ENCODE measurements at regions not wholly inside any gene's neighbourhood (a gene's known extent, or its start where the extent isn't known, plus 50 kb on each side); places are given as distances from the start of the nearest gene placed in this dataset.

DNA sequence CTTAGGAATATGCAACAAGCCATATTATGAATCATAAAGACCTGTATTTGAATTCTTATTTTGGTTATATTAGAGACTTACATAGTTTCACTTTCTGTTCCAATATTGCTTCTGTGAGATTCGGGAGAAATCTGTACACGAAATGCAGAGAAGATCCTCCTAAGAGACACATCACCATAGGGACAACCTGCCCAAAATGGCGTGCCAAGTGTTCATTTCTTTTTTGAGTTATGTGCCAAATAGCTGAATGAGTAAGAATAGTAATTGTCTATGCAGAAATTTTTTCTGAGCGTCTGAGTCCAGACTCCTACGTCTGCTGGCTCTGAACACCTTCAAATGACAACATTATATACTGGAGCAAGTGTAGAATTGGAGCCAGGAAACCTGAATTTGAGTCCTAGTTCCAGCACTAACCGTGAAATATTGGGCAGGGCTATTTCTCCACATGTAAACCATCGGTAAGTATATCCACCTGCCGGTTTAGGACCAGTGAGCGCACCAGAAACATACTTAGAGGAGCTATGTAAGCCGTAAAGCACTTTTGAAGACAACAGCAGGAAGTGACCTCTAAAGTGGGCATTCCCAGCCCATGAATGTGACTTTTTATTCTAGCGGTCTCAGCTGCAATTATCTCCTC, 163.9 kb upstream of the DMRT1 start (continued):
- TF ChIP-seq ELK4 (IDR thresholded peaks at IDR 0.05; ENCODE audit: borderline replicate concordance, low read depth, low read length), result no peak

DNA sequence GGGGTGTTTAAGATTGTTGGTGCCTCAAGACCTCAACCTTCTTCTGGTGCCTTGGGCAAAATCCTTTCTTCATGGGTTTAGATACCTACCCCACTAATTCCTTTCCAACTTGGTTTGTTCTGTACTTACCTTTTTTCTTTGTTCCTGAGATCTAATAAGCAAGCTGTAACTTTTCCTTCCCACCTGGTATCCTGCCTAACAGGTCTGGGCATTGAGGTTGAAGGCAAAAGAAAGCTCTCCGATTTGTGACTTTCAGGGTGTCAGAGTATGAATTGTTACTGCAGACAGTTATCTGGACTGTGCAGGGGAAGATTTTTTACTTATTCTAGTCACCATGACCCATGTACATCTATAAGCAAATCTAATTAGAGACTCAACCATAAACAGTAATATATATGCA, 162.6 kb upstream of the DMRT1 start:
- ChIA-PET CTCF (interaction anchor here (1.3 kb wide), 1 partner anchor 18 kb away, joined by 5 read pairs; no protein-coding TSS in a partner anchor), POLR2A (no interaction called here)
- peaks cover 10% of the 10 kb centered on the region; the same call in 1 of the 2 replicates for H3K4me1 ChIP-seq (ENCODE audit: control insufficient read depth, insufficient read depth, low read length)

GRCh38 chr9:679462-679861, 162.0 kb upstream of the DMRT1 start:
- ChIA-PET POLR2A (no interaction called here), CTCF (no interaction called here)
- TF ChIP-seq ZNF549 (tag by site-specific recombination; IDR thresholded peaks at IDR 0.05) (no peak), ZNF426 (tag by site-specific recombination; IDR thresholded peaks at IDR 0.05) (no peak), OVOL3 (tag by site-specific recombination; IDR thresholded peaks at IDR 0.05) (no peak), BCL11B (tag by site-specific recombination; IDR thresholded peaks at IDR 0.05; ENCODE audit: low read depth) (no peak), ZNF292 (tag by site-specific recombination; IDR thresholded peaks at IDR 0.05; ENCODE audit: borderline replicate concordance, low read depth) (no peak), ZNF560 (tag by site-specific recombination; IDR thresholded peaks at IDR 0.05; ENCODE audit: borderline replicate concordance) (no peak), OSR2 (tag by site-specific recombination; IDR thresholded peaks at IDR 0.05) (no peak), MZF1 (tag by site-specific recombination; IDR thresholded peaks at IDR 0.05; ENCODE audit: borderline replicate concordance) (no peak), REST (tag by site-specific recombination; IDR thresholded peaks at IDR 0.05) (no peak), ZNF629 (tag by site-specific recombination; IDR thresholded peaks at IDR 0.05) (no peak), ZNF26 (tag by site-specific recombination; IDR thresholded peaks at IDR 0.05) (no peak), TRIM28 (IDR thresholded peaks at IDR 0.05; ENCODE audit: borderline replicate concordance, low read length) (no peak), ZNF600 (tag by site-specific recombination; IDR thresholded peaks at IDR 0.05) (no peak)
- TF ChIP-seq, protein P1, sequence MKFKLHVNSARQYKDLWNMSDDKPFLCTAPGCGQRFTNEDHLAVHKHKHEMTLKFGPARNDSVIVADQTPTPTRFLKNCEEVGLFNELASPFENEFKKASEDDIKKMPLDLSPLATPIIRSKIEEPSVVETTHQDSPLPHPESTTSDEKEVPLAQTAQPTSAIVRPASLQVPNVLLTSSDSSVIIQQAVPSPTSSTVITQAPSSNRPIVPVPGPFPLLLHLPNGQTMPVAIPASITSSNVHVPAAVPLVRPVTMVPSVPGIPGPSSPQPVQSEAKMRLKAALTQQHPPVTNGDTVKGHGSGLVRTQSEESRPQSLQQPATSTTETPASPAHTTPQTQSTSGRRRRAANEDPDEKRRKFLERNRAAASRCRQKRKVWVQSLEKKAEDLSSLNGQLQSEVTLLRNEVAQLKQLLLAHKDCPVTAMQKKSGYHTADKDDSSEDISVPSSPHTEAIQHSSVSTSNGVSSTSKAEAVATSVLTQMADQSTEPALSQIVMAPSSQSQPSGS (tag by site-specific recombination; IDR thresholded peaks at IDR 0.05; ENCODE audit: low read depth), result no peak
- TF ChIP-seq, protein P2, sequence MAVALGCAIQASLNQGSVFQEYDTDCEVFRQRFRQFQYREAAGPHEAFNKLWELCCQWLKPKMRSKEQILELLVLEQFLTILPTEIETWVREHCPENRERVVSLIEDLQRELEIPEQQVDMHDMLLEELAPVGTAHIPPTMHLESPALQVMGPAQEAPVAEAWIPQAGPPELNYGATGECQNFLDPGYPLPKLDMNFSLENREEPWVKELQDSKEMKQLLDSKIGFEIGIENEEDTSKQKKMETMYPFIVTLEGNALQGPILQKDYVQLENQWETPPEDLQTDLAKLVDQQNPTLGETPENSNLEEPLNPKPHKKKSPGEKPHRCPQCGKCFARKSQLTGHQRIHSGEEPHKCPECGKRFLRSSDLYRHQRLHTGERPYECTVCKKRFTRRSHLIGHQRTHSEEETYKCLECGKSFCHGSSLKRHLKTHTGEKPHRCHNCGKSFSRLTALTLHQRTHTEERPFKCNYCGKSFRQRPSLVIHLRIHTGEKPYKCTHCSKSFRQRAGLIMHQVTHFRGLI (tag by site-specific recombination; IDR thresholded peaks at IDR 0.05), result no peak
- Histone ChIP-seq H3K4me1 (ENCODE audit: control insufficient read depth, insufficient read depth, low read length) (peaks cover 13% of the 10 kb centered on the region; the same call in 1 of the 2 replicates), H3K4me3 (ENCODE audit: low read depth, low read length) (no peak overlapping the region), H3K27ac (ENCODE audit: extremely low read depth, low read depth, low read length) (no peak overlapping the region), H3K36me3 (ENCODE audit: control insufficient read depth in 2 of 2, insufficient read depth in 1 of 2, low read length in 2 of 2) (no peaks in the 10 kb centered on the region), H3K9me3 (ENCODE audit: control insufficient read depth, insufficient read depth, low read depth, low read length) (no peaks in the 10 kb centered on the region)

More for the DNA sequence above, 162.6 kb upstream of the DMRT1 start:
- no peak overlapping the region for H3K27ac ChIP-seq (ENCODE audit: extremely low read depth, low read depth, low read length)
- no peak overlapping the region for H3K4me3 ChIP-seq (ENCODE audit: low read depth, low read length)
- no peaks in the 10 kb centered on the region for H3K36me3 ChIP-seq (ENCODE audit: control insufficient read depth in 2 of 2, insufficient read depth in 1 of 2, low read length in 2 of 2)
- TF ChIP-seq HOXD13 (CRISPR knock-in tag; IDR thresholded peaks at IDR 0.05; ENCODE audit: borderline replicate concordance) (no peak), GFI1B (tag by site-specific recombination; IDR thresholded peaks at IDR 0.05) (no peak), MYNN (tag by site-specific recombination; IDR thresholded peaks at IDR 0.05; ENCODE audit: borderline replicate concordance) (no peak)
- TF ChIP-seq, protein P3, sequence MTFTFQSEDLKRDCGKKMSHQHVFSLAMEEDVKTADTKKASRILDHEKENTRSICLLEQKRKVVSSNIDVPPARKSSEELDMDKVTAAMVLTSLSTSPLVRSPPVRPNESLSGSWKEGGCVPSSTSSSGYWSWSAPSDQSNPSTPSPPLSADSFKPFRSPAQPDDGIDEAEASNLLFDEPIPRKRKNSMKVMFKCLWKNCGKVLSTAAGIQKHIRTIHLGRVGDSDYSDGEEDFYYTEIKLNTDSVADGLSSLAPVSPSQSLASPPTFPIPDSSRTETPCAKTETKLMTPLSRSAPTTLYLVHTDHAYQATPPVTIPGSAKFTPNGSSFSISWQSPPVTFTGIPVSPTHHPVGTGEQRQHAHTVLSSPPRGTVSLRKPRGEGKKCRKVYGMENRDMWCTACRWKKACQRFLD (tag by site-specific recombination; IDR thresholded peaks at IDR 0.05), result no peak
- H3K9me3 ChIP-seq (ENCODE audit: control insufficient read depth, insufficient read depth, low read depth, low read length), result no peaks in the 10 kb centered on the region

Measured in HEK293 (cell line).